IgD-negative memory B cell (primary cell): ENCODE measurements at regions not wholly inside any gene's neighbourhood (a gene's known extent, or its start where the extent isn't known, plus 50 kb on each side); places are given as distances from the start of the nearest gene placed in this dataset.

Experiments used
- H3K27ac Mint-ChIP-seq, 3 donors: one replicate each; pipeline ENCODE4 v1.8.0; 2020 to 2022; ENCODE audit warnings: mild to moderate bottlenecking in 3 of 3, mixed read lengths in 3 of 3, moderate library complexity in 1 of 3
- H3K27me3 Mint-ChIP-seq: one replicate; pipeline ENCODE4 v1.8.0; 2021; ENCODE audit warnings: mixed read lengths
- H3K36me3 Mint-ChIP-seq: one replicate; pipeline ENCODE4 v1.8.0; 2020; ENCODE audit warnings: mild to moderate bottlenecking, mixed read lengths
- H3K4me1 Mint-ChIP-seq, 3 donors: one replicate each; pipeline ENCODE4 v1.8.0; 2020 to 2022; ENCODE audit warnings: mixed read lengths in 3 of 3, mild to moderate bottlenecking in 1 of 3
- H3K4me3 Mint-ChIP-seq, 4 donors: one replicate each; pipeline ENCODE4 v1.8.0; 2020 to 2022; ENCODE audit warnings: mild to moderate bottlenecking in 4 of 4, mixed read lengths in 4 of 4, moderate library complexity in 3 of 4
- H3K9me3 Mint-ChIP-seq, 3 donors: one replicate each; pipeline ENCODE4 v1.8.0; 2020 to 2021; ENCODE audit warnings: mixed read lengths in 3 of 3, mild to moderate bottlenecking in 1 of 3

- Mint-ChIP-seq H3K36me3 (no peaks in the 10 kb centered on the region), H3K4me3 (no peak overlapping the region), H3K4me1 (no peaks in the 10 kb centered on the region), H3K27ac (no peak overlapping the region), H3K9me3 (no peaks in the 10 kb centered on the region), H3K27me3 (no peaks in the 10 kb centered on the region)
Observed at GRCh38 chr18:22340331-22340730, 77.4 kb downstream of the CTAGE1 start.

DNA sequence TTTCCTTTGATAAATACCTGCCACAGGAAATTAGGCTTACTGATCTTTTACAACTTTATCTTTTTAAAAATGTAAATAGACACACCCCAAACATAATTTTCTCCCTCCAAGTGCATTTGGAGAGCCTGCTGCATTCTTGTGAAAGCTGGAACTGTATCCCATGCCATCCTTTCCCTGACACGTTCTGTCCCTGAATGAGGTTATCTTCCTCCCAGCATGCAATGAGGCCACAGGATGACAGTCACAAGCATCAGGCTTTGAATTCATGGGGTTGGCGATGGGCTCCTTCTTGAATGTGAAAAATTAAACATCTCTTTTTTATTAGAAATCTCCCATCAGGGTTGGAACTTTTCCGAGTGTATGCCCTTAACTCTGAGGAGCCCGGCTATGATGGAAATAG lies 77.8 kb downstream of the CTAGE1 start:
- Mint-ChIP-seq H3K36me3 (no peaks in the 10 kb centered on the region), H3K4me3 (no peak overlapping the region), H3K4me1 (peaks cover 0 to 3% (median 0%) of the 10 kb centered on the region in 3 donors), H3K9me3 (no peaks in the 10 kb centered on the region), H3K27ac (no peak overlapping the region), H3K27me3 (no peaks in the 10 kb centered on the region)

DNA sequence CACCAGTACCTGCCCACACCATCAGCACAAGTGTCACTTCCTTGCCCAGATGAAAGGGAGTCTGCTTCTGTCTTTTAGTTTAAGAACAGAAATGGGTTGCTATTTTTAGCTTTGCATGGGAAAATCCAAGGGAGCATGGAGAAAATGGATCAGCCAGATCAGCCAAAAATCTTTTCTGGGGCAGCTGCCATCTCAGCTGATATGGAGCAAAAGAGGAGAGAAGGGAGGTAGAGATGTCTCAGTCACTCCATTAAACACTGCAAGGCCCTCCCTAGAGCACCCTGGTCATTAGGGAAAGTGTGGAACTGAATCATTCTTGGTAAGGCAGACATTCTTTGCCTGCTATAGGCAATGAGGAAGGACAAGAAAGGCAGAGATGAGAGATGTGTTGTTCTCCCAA lies 79.9 kb downstream of the CTAGE1 start:
- Mint-ChIP-seq H3K4me3 (no peak overlapping the region), H3K27me3 (no peaks in the 10 kb centered on the region), H3K27ac (no peak overlapping the region), H3K9me3 (no peaks in the 10 kb centered on the region), H3K4me1 (peaks cover 0 to 3% (median 0%) of the 10 kb centered on the region in 3 donors), H3K36me3 (peaks cover 2% of the 10 kb centered on the region)

DNA sequence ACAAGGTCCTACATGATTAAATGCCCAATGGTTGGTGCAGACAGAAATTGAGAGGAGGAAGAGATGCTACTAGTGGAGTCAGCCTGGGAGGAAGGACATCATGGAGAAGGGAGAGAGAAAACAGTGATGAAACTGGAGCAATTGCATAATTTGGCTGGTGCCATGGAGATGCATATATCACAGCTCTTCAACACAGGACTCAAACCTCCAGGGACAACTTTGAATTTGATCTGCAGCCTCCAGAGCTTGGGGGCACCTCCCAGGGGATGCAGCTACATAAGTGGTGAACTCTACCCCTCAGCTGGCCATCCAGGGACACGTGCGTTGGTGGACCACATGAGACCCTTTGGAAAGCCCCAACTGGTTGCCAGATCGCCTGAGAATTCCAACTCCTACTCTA lies 80.4 kb downstream of the CTAGE1 start:
- H3K27ac Mint-ChIP-seq, result no peak overlapping the region

GRCh38 chr18:22336406-22336805 lies 81.3 kb downstream of the CTAGE1 start:
- Mint-ChIP-seq H3K27me3 (no peaks in the 10 kb centered on the region), H3K9me3 (no peaks in the 10 kb centered on the region), H3K27ac (no peak overlapping the region), H3K36me3 (peaks cover 3% of the 10 kb centered on the region), H3K4me1 (peaks cover 0 to 3% (median 0%) of the 10 kb centered on the region in 3 donors), H3K4me3 (no peak overlapping the region)

More for the DNA sequence above, 80.4 kb downstream of the CTAGE1 start:
- Mint-ChIP-seq H3K36me3 (peaks cover 2% of the 10 kb centered on the region), H3K9me3 (no peaks in the 10 kb centered on the region), H3K4me3 (no peak overlapping the region), H3K27me3 (no peaks in the 10 kb centered on the region), H3K4me1 (peaks cover 0 to 3% (median 0%) of the 10 kb centered on the region in 3 donors)

DNA sequence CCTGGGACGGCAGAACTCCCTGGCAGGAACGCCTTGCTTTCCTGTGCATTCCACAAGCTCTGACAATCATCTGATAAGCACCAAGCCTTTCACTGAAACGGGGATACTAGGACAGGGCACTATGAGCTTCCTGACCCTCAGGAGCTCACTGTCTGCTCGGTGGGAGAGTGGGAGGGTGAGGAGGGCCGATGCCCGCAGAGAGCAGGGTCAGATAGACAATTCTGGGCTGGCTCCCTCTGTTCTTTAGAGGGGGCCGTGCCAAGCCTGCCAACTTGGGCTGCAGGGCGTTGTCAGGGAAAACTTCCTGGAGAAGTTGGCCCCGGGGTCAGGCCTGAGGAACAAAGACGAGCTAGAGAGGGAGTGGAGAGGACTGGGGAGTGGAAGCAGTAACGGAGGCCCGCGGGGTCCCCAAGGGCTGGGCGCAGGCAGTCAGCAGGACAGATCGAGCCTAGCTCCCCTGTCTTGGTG lies 82.0 kb downstream of the CTAGE1 start:
- peaks cover 3% of the 10 kb centered on the region for H3K36me3 Mint-ChIP-seq
- no peak overlapping the region for H3K4me3 Mint-ChIP-seq
- H3K27ac Mint-ChIP-seq, result peak overlapping the region in 1 of 3 donors; percentile 68
- H3K27me3 Mint-ChIP-seq, result no peaks in the 10 kb centered on the region
- H3K4me1 Mint-ChIP-seq, result peaks cover 0 to 3% (median 0%) of the 10 kb centered on the region in 3 donors
- H3K9me3 Mint-ChIP-seq, result no peaks in the 10 kb centered on the region

- H3K27me3 Mint-ChIP-seq, result no peaks in the 10 kb centered on the region
- H3K9me3 Mint-ChIP-seq, result no peaks in the 10 kb centered on the region
Observed at GRCh38 chr18:22334567-22334966, 83.1 kb downstream of the CTAGE1 start.

DNA sequence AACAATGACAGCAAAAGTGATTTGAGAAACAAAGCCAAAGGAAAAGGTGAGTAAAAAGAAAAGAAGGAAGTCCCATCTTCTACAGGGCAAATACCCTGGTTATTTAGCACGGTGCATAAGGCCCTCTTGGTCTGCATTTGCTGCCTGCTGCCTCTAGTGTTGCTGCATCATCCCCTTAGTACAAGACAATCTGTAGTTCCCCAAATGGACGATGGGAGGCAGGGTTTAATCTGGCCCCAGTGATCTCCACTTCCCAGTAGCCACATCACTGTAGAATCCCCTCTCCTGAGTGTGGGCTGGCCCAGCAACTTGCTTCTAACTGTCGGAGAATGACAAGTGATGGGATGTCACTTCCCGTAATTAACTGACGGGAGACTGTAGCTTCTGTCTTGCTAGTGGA lies 85.1 kb downstream of the CTAGE1 start:
- Mint-ChIP-seq H3K27ac (no peak overlapping the region), H3K27me3 (no peaks in the 10 kb centered on the region), H3K36me3 (peaks cover 3% of the 10 kb centered on the region), H3K4me1 (peaks cover 0 to 3% (median 0%) of the 10 kb centered on the region in 3 donors), H3K4me3 (no peak overlapping the region), H3K9me3 (no peaks in the 10 kb centered on the region)

More at GRCh38 chr18:22334567-22334966, 83.1 kb downstream of the CTAGE1 start:
- Mint-ChIP-seq H3K36me3 (peaks cover 3% of the 10 kb centered on the region), H3K27ac (no peak overlapping the region), H3K4me3 (no peak overlapping the region), H3K4me1 (peaks cover 0 to 3% (median 0%) of the 10 kb centered on the region in 3 donors)

GRCh38 chr18:22330508-22330907 lies 87.2 kb downstream of the CTAGE1 start:
- Mint-ChIP-seq H3K4me3 (no peak overlapping the region), H3K27ac (no peak overlapping the region), H3K9me3 (no peaks in the 10 kb centered on the region), H3K36me3 (peaks cover 3% of the 10 kb centered on the region), H3K4me1 (peaks cover 0 to 3% (median 0%) of the 10 kb centered on the region in 3 donors), H3K27me3 (no peaks in the 10 kb centered on the region)

DNA sequence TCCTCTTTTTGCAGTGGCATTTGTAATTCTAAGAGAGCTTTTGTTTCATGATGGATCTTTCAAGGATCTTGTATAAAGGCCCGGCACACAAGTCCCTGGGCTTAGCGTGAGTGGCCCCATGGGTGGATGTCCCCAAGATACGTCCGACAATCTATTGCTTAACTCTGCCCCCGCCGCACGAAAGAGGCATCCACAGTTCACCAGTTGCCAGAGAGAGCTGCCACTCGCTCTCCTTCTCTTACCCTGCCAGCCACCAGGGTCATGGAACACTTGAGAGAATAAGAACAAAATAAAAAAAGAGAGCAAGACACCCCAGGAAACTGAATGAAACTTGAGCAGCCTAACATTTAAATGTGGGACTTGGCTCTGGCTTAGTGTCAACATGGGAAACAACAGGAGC lies 92.3 kb downstream of the CTAGE1 start:
- Mint-ChIP-seq H3K36me3 (no peaks in the 10 kb centered on the region), H3K9me3 (no peaks in the 10 kb centered on the region), H3K4me1 (no peaks in the 10 kb centered on the region), H3K27ac (no peak overlapping the region), H3K27me3 (peaks cover 2% of the 10 kb centered on the region), H3K4me3 (no peak overlapping the region)

- Mint-ChIP-seq H3K27ac (peak overlapping the region in 1 of 3 donors; percentile 36), H3K36me3 (no peaks in the 10 kb centered on the region), H3K4me3 (no peak overlapping the region), H3K27me3 (peaks cover 2% of the 10 kb centered on the region), H3K9me3 (no peaks in the 10 kb centered on the region), H3K4me1 (no peaks in the 10 kb centered on the region)
Observed at GRCh38 chr18:22324191-22325131, 93.3 kb downstream of the CTAGE1 start.

DNA sequence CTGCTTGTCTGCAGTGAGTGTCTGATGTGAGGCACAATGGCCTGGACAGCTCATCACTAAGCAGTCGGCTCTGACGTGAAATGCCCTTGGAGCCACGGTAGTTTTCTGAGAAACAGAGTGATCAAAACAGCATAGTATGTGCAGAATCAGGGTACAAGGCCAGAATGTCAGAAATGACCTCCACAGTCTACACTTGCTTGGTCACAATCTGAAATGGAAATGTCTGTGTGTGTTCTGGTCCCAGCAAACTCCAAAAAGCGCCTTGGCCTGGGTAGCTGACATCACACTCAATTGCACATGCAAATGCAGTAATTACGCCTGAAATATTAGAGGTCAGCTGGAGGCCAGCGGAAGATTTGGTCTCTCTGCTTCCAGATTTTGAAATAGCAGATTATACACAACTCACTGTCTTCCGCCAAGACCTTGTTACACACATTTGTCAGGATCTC lies 95.4 kb downstream of the CTAGE1 start:
- H3K4me1 Mint-ChIP-seq, result no peaks in the 10 kb centered on the region
- H3K36me3 Mint-ChIP-seq, result no peaks in the 10 kb centered on the region
- H3K27me3 Mint-ChIP-seq, result peaks cover 4% of the 10 kb centered on the region
- H3K27ac Mint-ChIP-seq, result no peak overlapping the region
- H3K4me3 Mint-ChIP-seq, result no peak overlapping the region
- H3K9me3 Mint-ChIP-seq, result no peaks in the 10 kb centered on the region

DNA sequence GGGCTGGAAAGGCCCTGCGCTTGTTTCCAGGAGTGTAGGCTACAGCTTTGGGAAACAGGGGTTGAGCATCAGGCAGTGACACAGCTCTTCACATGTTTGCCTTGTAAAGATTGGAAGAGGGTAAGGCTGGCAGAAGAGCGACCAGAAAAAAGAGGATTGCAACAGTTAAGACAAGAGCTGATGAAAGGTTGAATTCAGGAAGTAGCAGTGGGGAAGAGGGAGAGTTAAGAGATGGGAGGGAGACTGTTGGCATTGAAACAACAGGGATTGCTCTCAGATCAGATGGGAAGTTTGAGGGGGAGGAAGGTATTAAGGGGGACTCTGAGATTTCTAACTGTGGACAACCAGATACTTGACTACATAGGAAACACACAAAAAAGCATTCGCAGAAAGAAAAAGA lies 96.9 kb downstream of the CTAGE1 start:
- H3K9me3 Mint-ChIP-seq, result no peaks in the 10 kb centered on the region
- H3K27ac Mint-ChIP-seq, result no peak overlapping the region
- H3K4me3 Mint-ChIP-seq, result no peak overlapping the region
- H3K27me3 Mint-ChIP-seq, result peaks cover 4% of the 10 kb centered on the region
- no peaks in the 10 kb centered on the region for H3K4me1 Mint-ChIP-seq
- H3K36me3 Mint-ChIP-seq, result no peaks in the 10 kb centered on the region

DNA sequence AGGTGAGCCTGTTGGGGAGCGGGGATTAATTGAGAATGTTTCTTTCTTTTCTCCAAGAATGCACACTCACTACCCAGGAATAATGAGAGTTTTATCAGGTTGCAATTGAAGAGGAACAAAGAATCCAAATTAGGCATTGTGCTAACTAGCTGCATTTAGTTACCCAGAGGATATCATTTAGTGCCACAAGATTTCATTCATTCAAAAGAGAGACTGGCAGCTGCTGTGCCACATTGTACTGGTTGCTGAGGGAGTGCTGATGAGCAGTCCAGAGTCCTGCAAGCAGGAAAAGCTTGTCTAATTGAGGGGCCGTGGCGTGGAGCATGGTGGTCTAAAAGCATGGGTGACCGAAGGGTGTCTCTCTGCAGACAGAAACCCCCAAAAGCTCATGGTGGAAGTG lies 97.6 kb downstream of the CTAGE1 start:
- Mint-ChIP-seq H3K27me3 (peaks cover 4% of the 10 kb centered on the region), H3K27ac (no peak overlapping the region), H3K4me1 (no peaks in the 10 kb centered on the region), H3K9me3 (peaks cover 0 to under 1% (median 0%) of the 10 kb centered on the region in 3 donors), H3K36me3 (no peaks in the 10 kb centered on the region), H3K4me3 (no peak overlapping the region)

GRCh38 chr18:22318745-22319407 lies 98.8 kb downstream of the CTAGE1 start:
- H3K36me3 Mint-ChIP-seq, result no peaks in the 10 kb centered on the region
- H3K9me3 Mint-ChIP-seq, result peaks cover 0 to 2% (median 0%) of the 10 kb centered on the region in 3 donors
- no peak overlapping the region for H3K27ac Mint-ChIP-seq

More at GRCh38 chr18:22318745-22319407, 98.8 kb downstream of the CTAGE1 start:
- Mint-ChIP-seq H3K4me3 (no peak overlapping the region), H3K27me3 (peaks cover 2% of the 10 kb centered on the region), H3K4me1 (no peaks in the 10 kb centered on the region)
